ENCODE measurements at regions not wholly inside any gene's neighbourhood (a gene's known extent, or its start where the extent isn't known, plus 50 kb on each side); places are given as distances from the start of the nearest gene placed in this dataset.

GRCh38 chr4:66429276-66429675 lies 759.0 kb upstream of the EPHA5 start:
- Histone ChIP-seq H3K27ac (ENCODE audit: low read depth in 2 of 2, low read length in 1 of 2) (no peak overlapping the region), H3K36me3 (replicated peaks in 1 of 2; ENCODE audit: control insufficient read depth in 1 of 2, insufficient read depth in 2 of 2, low read length in 1 of 2) (no peaks in the 10 kb centered on the region), H4K20me1 (ENCODE audit: insufficient read depth) (no peaks in the 10 kb centered on the region), H3K27me3 (ENCODE audit: insufficient read depth) (no peaks in the 10 kb centered on the region), H3K9me2 (no peaks in the 10 kb centered on the region), H3K9me3 (no peaks in the 10 kb centered on the region), H3K9ac (no peak overlapping the region), H3K79me2 (ENCODE audit: insufficient read depth) (no peaks in the 10 kb centered on the region), H3F3A (replicated peaks; ENCODE audit: insufficient read depth) (no peaks in the 10 kb centered on the region), H2AFZ (ENCODE audit: low read depth) (no peak overlapping the region), H3K4me2 (no peak overlapping the region), H3K4me1 (ENCODE audit: control insufficient read depth in 1 of 2, insufficient read depth in 2 of 2, low read depth in 1 of 2, low read length in 1 of 2) (no peaks in the 10 kb centered on the region), H3K4me3 (ENCODE audit: low read depth in 2 of 2, low read length in 1 of 2) (no peak overlapping the region)
- WGBS (ENCODE audit: low lambda C conversion rate) = 15% methylated on average over 1 of the region's 1 CpG
- DNase-seq = no peak
- CTCF ChIA-PET = interaction anchor here (0.6 kb wide), 1 partner anchor 17 kb away, joined by 5 read pairs; no protein-coding TSS in a partner anchor
- TF ChIP-seq EZH2phosphoT487 (IDR thresholded peaks at IDR 0.05; ENCODE audit: borderline replicate concordance, low read depth) = no peak
- TF ChIP-seq, protein P1, sequence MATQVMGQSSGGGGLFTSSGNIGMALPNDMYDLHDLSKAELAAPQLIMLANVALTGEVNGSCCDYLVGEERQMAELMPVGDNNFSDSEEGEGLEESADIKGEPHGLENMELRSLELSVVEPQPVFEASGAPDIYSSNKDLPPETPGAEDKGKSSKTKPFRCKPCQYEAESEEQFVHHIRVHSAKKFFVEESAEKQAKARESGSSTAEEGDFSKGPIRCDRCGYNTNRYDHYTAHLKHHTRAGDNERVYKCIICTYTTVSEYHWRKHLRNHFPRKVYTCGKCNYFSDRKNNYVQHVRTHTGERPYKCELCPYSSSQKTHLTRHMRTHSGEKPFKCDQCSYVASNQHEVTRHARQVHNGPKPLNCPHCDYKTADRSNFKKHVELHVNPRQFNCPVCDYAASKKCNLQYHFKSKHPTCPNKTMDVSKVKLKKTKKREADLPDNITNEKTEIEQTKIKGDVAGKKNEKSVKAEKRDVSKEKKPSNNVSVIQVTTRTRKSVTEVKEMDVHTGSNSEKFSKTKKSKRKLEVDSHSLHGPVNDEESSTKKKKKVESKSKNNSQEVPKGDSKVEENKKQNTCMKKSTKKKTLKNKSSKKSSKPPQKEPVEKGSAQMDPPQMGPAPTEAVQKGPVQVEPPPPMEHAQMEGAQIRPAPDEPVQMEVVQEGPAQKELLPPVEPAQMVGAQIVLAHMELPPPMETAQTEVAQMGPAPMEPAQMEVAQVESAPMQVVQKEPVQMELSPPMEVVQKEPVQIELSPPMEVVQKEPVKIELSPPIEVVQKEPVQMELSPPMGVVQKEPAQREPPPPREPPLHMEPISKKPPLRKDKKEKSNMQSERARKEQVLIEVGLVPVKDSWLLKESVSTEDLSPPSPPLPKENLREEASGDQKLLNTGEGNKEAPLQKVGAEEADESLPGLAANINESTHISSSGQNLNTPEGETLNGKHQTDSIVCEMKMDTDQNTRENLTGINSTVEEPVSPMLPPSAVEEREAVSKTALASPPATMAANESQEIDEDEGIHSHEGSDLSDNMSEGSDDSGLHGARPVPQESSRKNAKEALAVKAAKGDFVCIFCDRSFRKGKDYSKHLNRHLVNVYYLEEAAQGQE (IDR thresholded peaks at IDR 0.05; ENCODE audit: low read depth, low read length) = no peak
- no peak for TF ChIP-seq FOSL2 (IDR thresholded peaks at IDR 0.05; ENCODE audit: borderline replicate concordance, low read depth)
- TF ChIP-seq ELF1 (IDR thresholded peaks at IDR 0.05) = no peak
- no peak for TF ChIP-seq RFX5 (IDR thresholded peaks at IDR 0.05; ENCODE audit: low read length)
- TF ChIP-seq, protein P2, sequence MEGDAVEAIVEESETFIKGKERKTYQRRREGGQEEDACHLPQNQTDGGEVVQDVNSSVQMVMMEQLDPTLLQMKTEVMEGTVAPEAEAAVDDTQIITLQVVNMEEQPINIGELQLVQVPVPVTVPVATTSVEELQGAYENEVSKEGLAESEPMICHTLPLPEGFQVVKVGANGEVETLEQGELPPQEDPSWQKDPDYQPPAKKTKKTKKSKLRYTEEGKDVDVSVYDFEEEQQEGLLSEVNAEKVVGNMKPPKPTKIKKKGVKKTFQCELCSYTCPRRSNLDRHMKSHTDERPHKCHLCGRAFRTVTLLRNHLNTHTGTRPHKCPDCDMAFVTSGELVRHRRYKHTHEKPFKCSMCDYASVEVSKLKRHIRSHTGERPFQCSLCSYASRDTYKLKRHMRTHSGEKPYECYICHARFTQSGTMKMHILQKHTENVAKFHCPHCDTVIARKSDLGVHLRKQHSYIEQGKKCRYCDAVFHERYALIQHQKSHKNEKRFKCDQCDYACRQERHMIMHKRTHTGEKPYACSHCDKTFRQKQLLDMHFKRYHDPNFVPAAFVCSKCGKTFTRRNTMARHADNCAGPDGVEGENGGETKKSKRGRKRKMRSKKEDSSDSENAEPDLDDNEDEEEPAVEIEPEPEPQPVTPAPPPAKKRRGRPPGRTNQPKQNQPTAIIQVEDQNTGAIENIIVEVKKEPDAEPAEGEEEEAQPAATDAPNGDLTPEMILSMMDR (IDR thresholded peaks at IDR 0.05) = no peak
- no peak for TF ChIP-seq TAF1 (IDR thresholded peaks at IDR 0.05; ENCODE audit: borderline replicate concordance, low read depth, low read length)
- no peak for TF ChIP-seq MAX (IDR thresholded peaks at IDR 0.05; ENCODE audit: low read depth)
- no peak for TF ChIP-seq RAD21 (IDR thresholded peaks at IDR 0.05; ENCODE audit: low read length)
- TF ChIP-seq USF1 (IDR thresholded peaks at IDR 0.05; ENCODE audit: borderline replicate concordance, low read depth) = no peak
- TF ChIP-seq MEF2A (IDR thresholded peaks at IDR 0.05; ENCODE audit: borderline replicate concordance, low read depth) = no peak
- TF ChIP-seq, protein P3, sequence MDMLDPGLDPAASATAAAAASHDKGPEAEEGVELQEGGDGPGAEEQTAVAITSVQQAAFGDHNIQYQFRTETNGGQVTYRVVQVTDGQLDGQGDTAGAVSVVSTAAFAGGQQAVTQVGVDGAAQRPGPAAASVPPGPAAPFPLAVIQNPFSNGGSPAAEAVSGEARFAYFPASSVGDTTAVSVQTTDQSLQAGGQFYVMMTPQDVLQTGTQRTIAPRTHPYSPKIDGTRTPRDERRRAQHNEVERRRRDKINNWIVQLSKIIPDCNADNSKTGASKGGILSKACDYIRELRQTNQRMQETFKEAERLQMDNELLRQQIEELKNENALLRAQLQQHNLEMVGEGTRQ (IDR thresholded peaks at IDR 0.05; ENCODE audit: borderline replicate concordance, low read depth, low read length) = no peak
- TF ChIP-seq MXI1 (IDR thresholded peaks at IDR 0.05; ENCODE audit: low read depth, low read length) = no peak
- no peak for TF ChIP-seq NFIC (IDR thresholded peaks at IDR 0.05; ENCODE audit: borderline replicate concordance)
- no peak for TF ChIP-seq CHD2 (IDR thresholded peaks at IDR 0.05; ENCODE audit: low read length, partially characterized antibody)
- TF ChIP-seq PBX3 (IDR thresholded peaks at IDR 0.05) = no peak
- no peak for TF ChIP-seq GABPA (IDR thresholded peaks at IDR 0.05; ENCODE audit: low read depth)
- no peak for TF ChIP-seq EP300 (IDR thresholded peaks at IDR 0.05; ENCODE audit: borderline replicate concordance in 1 of 2, low read depth in 1 of 2, low read length in 1 of 2)
- TF ChIP-seq NRF1 (IDR thresholded peaks at IDR 0.05; ENCODE audit: low read depth, low read length) = no peak
- POLR2A ChIA-PET = no interaction called here

Measured in SK-N-SH (cell line).